ENCODE measurements at regions not wholly inside any gene's neighbourhood (a gene's known extent, or its start where the extent isn't known, plus 50 kb on each side); places are given as distances from the start of the nearest gene placed in this dataset.
A peak's percentile ranks its signal among the peaks of the same experiment; 100 is the strongest.

- peaks cover 10 to 15% of the 10 kb centered on the region in 2 donors for H3K9me3 ChIP-seq
- no peak for TF ChIP-seq CTCF (IDR thresholded peaks at IDR 0.05)
- TF ChIP-seq EP300 (IDR thresholded peaks at IDR 0.05; ENCODE audit: low read depth): no peak
- TF ChIP-seq POLR2A (IDR thresholded peaks at IDR 0.05): no peak
- no peak for TF ChIP-seq POLR2AphosphoS5 (IDR thresholded peaks at IDR 0.05)
- no peaks in the 10 kb centered on the region for H3K4me1 ChIP-seq
- in situ Hi-C loops (cut with MboI; ENCODE audit: low pct_ligation_motif_present in 1 of 4, low pct_unique_long_range_greater_than_20kb in 1 of 4, low sequenced_read_pairs in 3 of 4): no loop called here
- H3K4me3 ChIP-seq: no peak overlapping the region
- H3K27ac ChIP-seq: peak overlapping the region in 2 of 4 donors; percentile 42 to 46
- no peaks in the 10 kb centered on the region for H3K27me3 ChIP-seq
- intact Hi-C loops (cut with DNase I; ENCODE audit: low total_unique reads): no loop called here
- no peaks in the 10 kb centered on the region for H3K36me3 ChIP-seq
- WGBS, 2 donors (ENCODE audit: low coverage in 1 of 2): 38 to 64% methylated on average over 1 of the region's 1 CpG
- peak; percentile 15 for DNase-seq
Observed at GRCh38 chr10:21195252-21195651, 298.1 kb upstream of the NEBL start.

- DNase-seq: peak; percentile 57
- in situ Hi-C loops (cut with MboI; ENCODE audit: low pct_ligation_motif_present in 1 of 4, low pct_unique_long_range_greater_than_20kb in 1 of 4, low sequenced_read_pairs in 3 of 4): no loop called here
Observed at GRCh38 chr10:21194510-21194993, 297.4 kb upstream of the NEBL start.

GRCh38 chr10:21193196-21193595 is 296.1 kb upstream of the NEBL start:
- intact Hi-C loops (cut with DNase I; ENCODE audit: low total_unique reads) (no loop called here), in situ Hi-C loops (cut with MboI; ENCODE audit: low pct_ligation_motif_present in 1 of 4, low pct_unique_long_range_greater_than_20kb in 1 of 4, low sequenced_read_pairs in 3 of 4) (no loop called here)
- Histone ChIP-seq H3K4me3 (no peak overlapping the region), H3K27ac (no peak overlapping the region), H3K9me3 (peaks cover 8 to 9% of the 10 kb centered on the region in 2 donors), H3K27me3 (no peaks in the 10 kb centered on the region), H3K36me3 (no peaks in the 10 kb centered on the region), H3K4me1 (no peaks in the 10 kb centered on the region)
- TF ChIP-seq EP300 (IDR thresholded peaks at IDR 0.05; ENCODE audit: low read depth): no peak
- no peak for TF ChIP-seq CTCF (IDR thresholded peaks at IDR 0.05)
- no peak for TF ChIP-seq POLR2AphosphoS5 (IDR thresholded peaks at IDR 0.05)
- no peak for TF ChIP-seq POLR2A (IDR thresholded peaks at IDR 0.05)
- no peak for DNase-seq
- 67 to 80% methylated on average over 2 to 3 of the region's 3 CpGs for WGBS, 2 donors (ENCODE audit: low coverage in 1 of 2)

More at GRCh38 chr10:21194510-21194993, 297.4 kb upstream of the NEBL start:
- Histone ChIP-seq H3K27me3 (no peaks in the 10 kb centered on the region), H3K27ac (peak overlapping the region in 3 of 4 donors; percentile 37 to 46 (median 42)), H3K4me1 (no peaks in the 10 kb centered on the region), H3K36me3 (no peaks in the 10 kb centered on the region), H3K9me3 (peaks cover 10 to 15% of the 10 kb centered on the region in 2 donors), H3K4me3 (no peak overlapping the region)
- TF ChIP-seq POLR2AphosphoS5 (IDR thresholded peaks at IDR 0.05) (no peak), POLR2A (IDR thresholded peaks at IDR 0.05) (no peak), EP300 (IDR thresholded peaks at IDR 0.05; ENCODE audit: low read depth) (no peak), CTCF (IDR thresholded peaks at IDR 0.05) (no peak)
- intact Hi-C loops (cut with DNase I; ENCODE audit: low total_unique reads): no loop called here
- WGBS, 2 donors (ENCODE audit: low coverage in 1 of 2): 39% methylated on average over 5 of the region's 5 CpGs; no CpG with 5 or more reads in 1 of the 2 donors

- WGBS, 2 donors (ENCODE audit: low coverage in 1 of 2): 23 to 57% methylated on average over 2 of the region's 2 CpGs
- in situ Hi-C loops (cut with MboI; ENCODE audit: low pct_ligation_motif_present in 1 of 4, low pct_unique_long_range_greater_than_20kb in 1 of 4, low sequenced_read_pairs in 3 of 4): no loop called here
- no peaks in the 10 kb centered on the region for H3K4me1 ChIP-seq
- DNase-seq: no peak
- H3K36me3 ChIP-seq: no peaks in the 10 kb centered on the region
- H3K27me3 ChIP-seq: no peaks in the 10 kb centered on the region
- intact Hi-C loops (cut with DNase I; ENCODE audit: low total_unique reads): no loop called here
- H3K27ac ChIP-seq: no peak overlapping the region
- H3K4me3 ChIP-seq: no peak overlapping the region
- H3K9me3 ChIP-seq: no peaks in the 10 kb centered on the region
- TF ChIP-seq EP300 (IDR thresholded peaks at IDR 0.05; ENCODE audit: low read depth) (no peak), CTCF (IDR thresholded peaks at IDR 0.05) (no peak), POLR2AphosphoS5 (IDR thresholded peaks at IDR 0.05) (no peak), POLR2A (IDR thresholded peaks at IDR 0.05) (no peak)
Observed at GRCh38 chr10:21191512-21191911, 294.4 kb upstream of the NEBL start.
